ENCODE measurements at regions not wholly inside any gene's neighbourhood (a gene's known extent, or its start where the extent isn't known, plus 50 kb on each side); places are given as distances from the start of the nearest gene placed in this dataset.

DNA sequence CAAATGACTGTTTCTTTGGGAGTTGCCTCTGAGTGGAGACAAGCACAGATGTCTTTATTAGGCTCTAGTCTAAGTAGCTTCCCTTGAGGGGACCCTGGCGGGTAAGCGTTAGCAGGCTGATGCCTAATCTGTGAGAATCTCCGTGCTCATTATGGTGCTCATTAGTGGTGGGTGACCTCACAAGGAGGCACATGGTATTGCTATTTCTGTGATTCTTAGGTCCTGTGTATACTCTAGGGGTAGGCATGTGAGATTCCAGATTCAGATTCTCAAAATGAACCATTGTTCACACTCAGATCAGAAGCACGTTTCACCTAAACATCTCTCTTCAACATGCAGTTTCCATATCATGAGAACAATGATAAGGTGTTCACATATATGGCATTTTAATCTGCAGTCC, 809.7 kb downstream of the NR2F2 start:
- no peak for DNase-seq

DNA sequence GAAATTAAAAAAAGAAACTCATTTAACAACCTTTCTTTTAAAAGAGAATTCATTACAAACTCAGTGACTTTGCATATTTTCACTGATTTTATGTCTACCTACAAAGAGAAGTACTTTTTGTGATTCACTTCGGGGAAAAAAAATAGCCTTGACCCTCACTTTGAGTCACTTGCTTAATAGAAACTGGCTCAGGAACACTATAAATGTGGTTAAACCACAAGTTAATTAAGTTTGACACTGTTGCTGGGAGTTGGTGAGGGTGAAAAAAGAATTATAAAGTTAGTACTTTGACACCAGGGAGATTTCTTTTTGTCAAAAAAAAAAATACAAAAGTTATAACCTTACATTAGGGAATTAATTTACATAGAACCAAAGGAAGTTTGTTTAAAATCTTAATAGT, 810.9 kb downstream of the NR2F2 start:
- DNase-seq, result no peak

DNA sequence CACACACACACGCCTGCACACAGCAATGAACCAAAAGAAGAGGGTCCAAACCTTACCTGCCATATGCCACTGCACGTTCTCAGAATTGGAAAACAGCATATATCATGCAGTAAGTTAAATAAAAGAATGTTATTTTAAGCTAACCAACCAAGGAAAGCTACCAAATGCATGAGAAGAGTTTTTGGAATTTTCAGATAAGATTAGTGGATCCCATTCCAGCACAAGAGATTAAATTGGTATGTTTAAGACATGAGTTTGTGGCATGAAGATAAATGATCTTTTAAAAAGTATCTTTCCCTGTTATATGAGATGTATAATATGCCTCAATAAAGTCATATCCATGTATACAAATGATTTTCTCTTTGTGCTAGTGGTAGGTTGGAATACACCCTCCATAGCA, 811.4 kb downstream of the NR2F2 start:
- DNase-seq, result no peak

DNA sequence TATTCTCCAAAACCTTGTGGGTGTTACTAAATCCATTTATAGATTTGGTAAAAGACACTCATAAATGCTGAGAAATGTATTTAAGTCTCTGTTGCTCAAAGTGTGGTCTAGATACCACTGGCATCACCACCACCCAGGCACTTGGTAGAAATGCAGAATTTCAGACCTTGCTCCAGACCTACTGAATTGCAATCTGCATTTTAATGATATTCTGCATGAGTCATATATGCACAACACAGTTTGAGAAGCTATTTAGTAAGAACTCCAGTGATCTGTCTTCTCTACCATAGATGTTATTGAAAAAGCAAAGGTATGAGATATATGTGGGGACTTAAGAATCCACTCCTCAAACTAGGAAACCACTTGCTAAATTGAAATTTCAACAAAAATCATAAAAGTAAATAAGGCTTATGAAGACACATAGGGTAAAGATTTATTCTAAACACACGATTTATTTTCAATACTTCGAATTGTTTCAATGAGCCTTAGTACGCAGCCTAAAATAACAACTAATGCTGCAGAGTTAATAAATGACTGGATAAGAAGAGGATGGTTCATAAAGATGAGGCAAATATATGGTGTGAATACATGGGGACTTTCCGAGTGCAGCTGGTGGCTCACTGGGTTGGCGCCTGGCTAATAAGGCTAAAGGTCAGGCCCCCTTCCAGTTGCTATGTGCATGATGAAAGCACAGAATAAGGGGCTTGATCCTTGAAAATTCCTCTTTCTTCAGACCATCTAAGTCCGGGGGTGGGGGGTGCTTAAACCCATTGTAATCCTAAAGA, 813.3 kb downstream of the NR2F2 start:
- DNase-seq, result no peak

DNA sequence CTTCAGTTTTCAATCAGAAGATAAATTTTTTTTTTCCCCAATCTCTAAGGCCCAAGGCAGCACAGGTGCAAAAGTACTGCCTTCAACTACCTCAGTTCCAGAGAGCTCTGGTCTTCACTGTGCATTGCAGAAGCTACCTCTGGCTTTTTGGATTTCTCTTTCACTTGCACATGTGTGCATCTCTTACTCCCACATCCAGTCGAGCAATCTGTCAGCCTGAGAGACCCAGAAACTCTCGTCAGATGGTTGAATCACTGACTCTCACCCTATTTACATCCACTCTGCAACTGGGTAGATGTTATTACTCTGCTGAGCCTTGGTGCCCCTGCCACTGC, 813.8 kb downstream of the NR2F2 start:
- DNase-seq, result no peak

DNA sequence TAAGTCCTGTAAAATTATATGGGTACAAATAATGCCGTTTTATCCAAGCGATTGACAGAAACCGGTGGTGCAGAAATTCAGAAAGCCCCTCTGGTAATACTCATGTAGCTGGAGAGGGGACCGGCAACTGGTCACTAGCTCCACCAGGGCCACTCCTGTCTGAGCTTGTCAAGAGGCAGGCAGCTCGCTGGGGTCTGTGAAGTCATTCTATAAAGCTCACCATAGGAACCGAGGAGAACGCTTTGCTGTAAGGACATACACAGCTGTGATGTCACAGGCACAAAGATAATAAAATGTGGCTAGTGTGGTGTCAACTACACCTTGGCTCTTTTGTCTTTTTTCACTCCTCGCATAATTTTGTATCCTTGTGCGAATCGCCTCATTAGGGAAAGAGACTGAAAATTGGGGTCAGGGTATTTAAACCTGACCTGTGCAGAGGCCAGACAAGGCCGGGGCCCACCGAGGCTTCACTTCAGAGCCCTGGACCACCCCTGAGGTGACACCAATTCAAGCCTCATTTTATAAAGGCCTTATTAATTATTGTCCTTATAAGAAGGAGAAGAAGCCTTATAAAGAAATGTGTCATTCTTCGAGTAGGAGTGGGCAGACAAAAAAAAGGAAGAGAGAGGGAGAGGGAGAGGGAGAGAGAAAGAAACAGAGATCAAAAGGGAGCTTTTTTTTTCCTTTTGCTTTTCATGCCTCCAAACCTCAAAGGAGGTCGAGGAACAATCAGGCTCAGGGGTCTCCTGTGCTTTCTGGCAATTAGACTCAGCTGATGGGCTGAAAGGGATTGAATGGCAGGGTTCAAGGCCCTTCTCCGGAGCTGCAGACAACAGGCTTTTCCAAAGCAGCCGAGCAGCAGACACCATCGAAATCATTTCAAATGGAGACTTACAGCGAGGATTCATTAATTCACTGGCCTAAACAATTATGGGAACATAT, 813.3 kb upstream of the ARRDC4 start:
- no peak for DNase-seq

DNA sequence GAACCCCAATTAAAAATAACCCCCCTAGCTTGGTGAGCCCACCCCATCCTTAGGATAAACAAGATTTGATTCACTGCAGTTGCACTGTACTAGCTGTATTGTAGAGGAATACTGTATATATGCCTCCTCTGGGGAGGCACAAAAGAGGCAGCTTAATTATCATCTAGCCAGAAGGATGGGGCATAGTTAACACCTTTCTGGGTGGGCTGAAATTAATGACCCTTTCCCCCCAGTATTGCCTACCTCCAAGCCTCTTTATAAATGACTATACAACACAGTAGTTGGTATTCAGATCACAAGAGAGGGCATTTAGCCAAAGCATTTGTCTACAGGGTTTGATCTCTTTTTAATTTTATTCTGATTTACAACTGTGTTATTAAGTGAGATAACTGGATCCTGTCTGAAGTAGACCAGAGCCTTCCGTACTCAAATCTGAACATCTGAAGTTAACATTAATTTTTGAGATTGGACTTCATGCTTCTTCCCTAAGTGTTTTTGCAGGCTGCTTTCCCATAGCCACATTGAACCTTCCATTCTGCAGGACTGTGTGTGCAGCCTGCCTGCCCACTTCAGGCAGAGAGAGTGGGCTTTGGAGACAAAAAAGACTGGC, 807.0 kb upstream of the ARRDC4 start:
- no peak for DNase-seq

DNA sequence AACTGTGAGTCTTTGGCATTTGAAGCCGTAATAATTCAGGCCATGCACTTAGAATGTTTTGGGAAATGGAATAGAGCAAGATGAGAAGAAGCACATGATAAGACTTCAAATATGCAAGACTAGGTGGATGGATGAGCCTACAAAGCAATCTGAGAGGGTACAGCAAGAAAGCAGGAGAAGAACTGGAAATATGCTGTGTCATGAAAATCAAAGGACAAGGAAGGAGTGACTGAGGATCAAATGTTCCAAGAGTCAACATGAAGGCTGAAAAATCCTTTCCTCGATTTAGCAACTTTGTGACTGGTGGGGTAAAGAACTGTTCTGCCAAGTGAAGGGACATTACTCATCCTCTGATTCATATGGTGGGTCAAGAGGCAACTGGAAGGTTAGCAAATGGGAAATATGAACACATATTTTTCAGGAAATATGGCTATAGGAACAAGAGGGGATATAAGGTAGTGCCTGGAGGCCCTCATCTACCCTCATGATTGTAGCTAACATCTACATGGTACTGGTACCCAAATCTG, 803.7 kb upstream of the ARRDC4 start:
- no peak for DNase-seq

DNA sequence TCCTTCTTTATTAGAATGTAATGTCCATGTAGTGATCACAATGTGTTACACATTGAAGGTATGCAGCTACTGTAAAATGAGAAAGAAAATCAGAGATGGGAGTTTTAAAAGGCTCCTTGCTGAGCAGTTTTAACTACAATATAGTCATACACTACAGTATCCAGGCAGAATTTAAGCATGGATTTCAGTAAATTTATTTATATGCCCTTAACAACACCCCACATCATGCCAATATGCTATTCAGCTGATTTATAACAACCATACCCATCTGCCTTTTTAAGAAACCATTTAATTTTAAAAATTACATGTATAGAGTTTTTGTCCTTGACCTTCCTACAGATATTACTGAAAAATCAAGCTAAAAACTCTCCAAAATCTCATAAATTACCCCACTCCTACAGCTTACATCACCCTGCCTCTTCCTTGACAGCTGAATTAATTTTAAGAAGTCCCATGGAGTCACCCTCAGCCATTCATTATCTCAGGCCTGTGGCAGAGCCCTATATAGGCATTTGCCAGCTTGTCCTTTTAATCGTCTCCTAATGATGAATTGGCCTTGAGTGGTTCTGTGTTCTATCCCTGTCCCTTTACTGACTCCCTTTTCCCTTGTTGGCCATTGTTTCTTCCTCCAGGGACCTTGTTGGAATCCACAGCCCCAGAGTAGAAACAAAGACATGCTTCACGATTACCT, 797.6 kb upstream of the ARRDC4 start:
- DNase-seq, result no peak

DNA sequence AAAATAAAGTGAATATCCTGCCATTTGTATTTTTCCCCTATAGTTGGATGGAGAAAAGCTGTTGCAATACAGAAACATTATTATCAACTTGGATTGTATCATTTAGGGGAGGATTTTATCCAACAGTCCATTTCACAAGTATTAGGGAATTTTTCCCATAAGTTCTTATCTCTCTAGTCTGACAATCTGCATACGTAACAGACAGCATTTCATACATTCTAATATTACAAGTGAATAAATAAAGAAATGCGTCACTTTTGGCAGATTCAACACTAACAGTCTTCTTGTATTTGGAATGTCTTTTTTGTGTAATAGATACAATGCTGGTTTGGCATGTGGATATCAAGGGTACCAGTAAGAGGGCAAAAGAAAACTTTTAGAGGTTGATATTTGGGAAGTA, 795.3 kb upstream of the ARRDC4 start:
- DNase-seq, result no peak

DNA sequence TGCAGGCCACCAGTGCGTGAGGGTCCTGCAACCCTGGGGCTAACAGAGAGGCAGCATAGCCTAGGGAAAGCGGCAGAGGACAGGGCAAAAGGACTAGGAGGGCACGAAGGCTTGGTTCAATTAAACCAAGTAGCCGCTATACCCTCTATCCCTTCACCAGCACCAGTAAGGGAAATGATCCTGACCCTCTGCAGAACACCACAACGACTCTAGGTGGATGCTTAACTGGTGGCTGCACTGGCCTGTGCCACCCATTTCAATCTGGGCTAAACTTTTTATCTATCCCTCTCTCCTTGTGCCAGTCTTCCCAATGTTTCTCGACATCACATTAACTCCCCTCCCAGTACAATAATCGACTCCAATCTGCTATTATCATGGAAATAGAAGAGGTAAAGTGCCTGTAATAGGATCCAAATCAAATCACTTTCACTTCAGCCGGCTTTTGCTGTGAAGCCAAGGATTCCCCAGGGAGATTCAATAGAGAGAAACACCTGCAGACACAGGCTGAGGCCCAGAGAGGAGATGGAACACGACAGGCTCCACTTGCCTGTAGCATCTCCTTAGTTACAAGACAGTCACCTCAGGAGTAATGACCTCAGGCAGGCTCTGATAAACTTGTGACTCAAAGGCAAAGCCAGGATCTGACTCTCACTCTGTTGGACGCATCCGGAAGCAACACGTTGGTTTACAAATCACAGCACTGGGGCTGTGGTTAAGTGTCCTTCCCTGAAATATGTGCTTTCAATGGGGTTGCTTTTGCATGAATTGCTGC, 791.6 kb upstream of the ARRDC4 start:
- no peak for DNase-seq

DNA sequence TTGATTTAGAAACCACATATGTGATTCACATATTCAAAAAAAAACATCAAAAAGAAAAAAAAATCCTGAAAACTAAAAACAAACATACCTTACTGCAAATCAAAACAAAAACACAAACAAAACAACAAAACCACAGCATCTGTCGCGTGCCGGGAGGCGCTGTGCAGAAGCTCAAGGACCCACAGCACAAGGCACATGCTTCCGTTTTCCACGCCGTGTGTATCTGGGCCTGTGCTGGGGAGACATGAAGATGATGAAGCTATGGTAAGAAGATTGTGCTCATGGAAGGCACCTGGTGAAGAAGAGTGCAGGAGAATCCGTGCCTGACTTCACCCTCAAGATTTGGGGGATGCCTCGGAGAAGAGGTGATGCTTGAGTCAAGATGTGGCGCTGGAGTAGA, 788.9 kb upstream of the ARRDC4 start:
- no peak for DNase-seq

DNA sequence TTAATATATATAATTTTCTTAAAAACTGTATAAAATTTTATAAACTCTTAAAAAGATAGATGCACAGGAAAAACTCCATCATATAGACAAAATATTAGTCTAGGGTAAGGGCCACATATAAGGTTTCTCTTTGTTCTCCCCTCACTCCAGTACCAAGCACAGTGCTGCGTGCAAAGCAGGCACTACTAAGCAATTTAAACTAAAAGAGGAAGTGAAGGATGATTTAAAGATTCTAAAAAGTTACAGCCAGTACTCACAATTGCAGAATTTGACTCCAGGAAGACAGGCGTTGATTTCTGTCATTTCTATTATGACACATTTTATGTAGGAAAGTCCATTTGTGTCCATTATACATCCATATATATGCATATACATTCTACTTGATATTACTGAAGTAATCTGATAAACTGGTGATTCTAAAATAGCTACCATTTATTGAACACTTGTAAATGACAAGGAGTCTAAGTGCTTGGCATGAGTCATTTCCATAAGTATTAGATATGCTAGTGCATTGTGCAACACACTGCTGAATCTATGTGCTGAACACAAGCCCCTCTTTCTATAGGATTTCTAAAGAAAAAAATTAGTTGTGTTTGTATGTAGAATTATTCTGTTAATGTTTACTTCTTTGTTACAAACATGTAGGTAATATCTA, 785.5 kb upstream of the ARRDC4 start:
- no peak for DNase-seq

DNA sequence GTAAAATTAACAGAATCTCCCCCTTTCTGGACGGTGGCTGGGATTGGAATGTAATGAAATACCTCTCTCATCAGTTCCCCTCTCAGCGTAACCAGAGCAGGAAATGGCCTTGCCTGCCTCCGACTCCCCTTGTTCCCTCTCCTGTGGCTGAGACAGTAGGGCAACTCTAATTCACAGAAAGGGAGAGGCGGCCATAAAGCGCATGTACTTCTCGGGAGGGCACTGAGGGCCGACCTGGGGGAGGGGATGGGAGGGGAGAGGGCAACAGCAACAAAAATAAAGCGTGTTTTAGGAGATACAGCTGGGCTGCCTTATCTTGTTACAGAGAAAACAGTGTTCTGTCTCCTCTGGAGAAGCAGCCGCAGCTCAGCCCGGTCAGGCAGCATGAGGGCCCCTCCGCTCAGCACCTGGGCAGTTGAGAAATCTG, 783.3 kb upstream of the ARRDC4 start:
- DNase-seq, result no peak

DNA sequence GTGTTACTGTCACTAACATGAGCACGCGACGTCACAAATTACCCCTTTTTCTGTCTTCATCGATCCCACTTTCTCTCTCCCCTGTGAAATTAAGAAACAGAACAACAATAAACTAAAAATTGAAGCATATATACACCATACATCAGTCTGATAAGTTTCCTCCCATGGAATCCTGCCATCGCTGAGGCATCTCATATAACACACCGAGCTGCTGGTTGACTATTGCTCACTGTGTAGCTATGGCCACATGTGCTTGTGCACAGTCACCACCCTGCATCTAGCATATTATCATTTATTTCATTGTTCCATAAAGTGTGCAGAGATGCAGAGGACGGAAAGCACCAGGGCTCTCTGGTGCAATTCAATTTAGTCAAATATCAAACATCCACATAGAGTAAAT, 777.9 kb upstream of the ARRDC4 start:
- no peak for DNase-seq

DNA sequence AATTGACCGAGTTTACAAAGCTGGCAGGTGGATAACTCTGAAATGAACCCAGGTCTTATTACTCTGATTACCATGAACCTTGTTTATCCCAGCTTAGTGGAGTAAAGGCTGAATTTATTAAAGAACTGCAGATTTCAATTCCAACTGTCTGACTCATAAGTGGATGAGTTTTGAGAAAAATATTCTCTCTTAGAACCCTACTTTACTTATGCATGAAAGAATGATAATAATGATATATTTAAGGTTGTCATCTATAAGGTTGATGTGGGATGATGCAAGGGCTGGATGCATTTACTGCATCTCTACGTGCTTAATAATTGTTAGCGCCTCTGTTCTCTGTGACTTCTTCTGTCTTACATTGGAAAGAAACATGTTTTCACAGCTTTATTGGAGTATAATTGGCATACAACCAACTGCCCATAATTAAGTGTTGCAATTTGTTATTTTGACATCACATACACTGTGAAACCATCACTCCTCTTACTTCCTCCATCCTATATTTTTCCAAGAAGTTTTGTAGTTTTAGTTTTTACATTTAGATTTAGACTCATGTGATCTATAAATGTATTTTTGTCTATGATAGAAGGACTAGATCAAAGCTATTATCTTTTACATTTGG, 771.2 kb upstream of the ARRDC4 start:
- DNase-seq, result no peak

DNA sequence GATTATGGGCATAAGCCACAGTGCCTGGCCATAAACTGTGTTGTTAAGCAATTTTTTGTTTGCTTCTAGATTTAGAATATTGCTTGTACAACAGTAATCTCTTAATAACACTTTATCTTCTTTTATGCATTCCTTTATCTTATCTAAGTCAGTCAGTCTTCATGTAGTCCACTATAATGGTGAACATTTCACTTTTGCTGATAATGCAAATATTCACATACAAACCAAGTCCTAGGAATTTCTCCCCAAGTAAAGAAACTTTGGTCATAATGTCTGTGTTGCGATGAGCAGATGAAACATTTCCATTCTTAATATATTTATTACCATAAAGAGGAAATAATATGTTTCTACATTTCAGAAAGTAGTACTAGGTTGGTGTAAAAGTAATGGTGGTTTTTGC, 765.8 kb upstream of the ARRDC4 start:
- DNase-seq, result no peak

DNA sequence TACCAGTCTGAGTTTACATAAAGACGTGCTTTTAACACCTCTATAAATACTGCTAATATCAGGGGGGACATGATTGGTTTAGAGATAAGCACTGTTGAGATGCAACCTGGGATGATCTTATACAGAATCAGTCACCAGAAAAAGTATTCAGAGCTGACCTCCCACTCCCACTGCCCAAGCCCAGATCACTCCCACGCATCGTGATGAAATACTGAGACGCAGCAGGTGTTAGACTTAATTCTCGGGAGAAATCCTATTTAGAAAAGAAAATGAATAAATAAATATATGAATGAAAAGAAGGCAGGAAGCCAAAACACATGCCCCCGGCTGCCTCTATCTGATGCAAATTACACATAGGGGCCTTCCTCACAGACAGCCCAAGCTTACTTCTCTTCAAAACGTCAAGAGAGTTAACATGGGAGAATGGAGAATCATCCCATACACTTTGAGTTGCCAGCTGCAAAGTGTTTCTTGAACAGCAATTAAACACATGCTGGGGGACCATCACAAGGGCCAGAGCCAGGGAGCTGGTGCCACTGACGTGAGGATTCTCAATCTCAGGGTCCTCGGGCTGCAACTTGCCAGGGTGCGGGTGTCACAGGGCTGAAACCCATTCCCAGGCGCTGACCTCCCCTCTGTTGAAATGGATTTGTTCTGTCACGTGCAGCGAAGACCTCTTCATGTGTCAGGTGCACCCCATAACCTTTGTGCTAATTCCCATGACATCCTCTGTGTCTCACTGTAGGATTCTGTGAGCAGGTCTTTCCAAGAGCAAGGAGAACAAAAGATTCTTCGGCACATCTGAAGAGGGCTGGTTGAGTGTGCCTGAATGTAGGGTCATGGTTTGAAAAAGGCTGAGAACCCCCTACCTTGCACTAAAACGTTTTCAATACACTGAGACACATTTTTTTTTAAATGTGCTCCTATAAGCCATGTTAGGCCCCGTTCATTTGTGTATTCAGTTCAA, 764.2 kb upstream of the ARRDC4 start:
- DNase-seq, result no peak

DNA sequence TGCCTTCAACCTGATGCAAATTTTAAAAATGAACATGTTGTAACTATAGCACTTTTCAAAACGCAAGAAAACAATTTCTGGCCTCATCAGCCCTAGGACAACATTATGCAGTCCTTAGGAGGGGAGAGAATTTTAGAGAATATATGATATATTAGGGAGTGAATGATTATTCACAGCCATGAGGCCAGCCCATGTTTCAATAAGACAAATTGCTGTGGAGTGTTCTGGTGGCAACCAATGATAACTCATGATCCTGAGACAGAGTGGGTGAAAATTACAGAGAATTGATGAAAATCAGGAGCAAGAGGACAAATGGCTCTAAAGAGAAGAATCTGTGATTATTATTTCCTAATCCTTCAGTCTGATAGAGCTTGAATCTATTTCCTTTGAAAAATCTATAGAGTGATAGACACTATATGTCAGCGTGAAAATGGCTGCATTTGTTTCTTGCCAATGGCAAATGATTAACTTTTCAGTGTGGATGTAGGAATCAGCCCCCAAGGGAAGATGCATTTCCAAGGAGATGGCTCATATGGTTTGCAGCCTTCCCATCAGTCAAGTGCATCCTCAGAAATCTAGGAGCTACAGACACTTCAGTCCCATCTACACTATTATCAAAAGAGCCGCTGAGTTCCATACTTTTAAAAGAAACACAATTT, 761.0 kb upstream of the ARRDC4 start:
- DNase-seq, result no peak

Measured in CD4-positive, alpha-beta T cell treated with Interleukin-4 for 1 hour (primary cell).